NB4 (cell line): ENCODE measurements at regions not wholly inside any gene's neighbourhood (a gene's known extent, or its start where the extent isn't known, plus 50 kb on each side); places are given as distances from the start of the nearest gene placed in this dataset.

Source experiments
- DNase-seq: peaks from one replicate; pipeline ENCODE4 v3.0.0; 2010; ENCODE audit warnings: low read depth
- H3K4me3 ChIP-seq: one replicate; pipeline ENCODE4 v1.5.1; 2011; ENCODE audit warnings: mild to moderate bottlenecking, low read depth, low read length, moderate library complexity
- MYC ChIP-seq: IDR thresholded peaks from 2 replicates; pipeline ENCODE4 v1.6.1; 2011; ENCODE audit warnings: low read depth, low read length
- POLR2A ChIP-seq: IDR thresholded peaks from 2 replicates; pipeline ENCODE4 v1.6.1; 2011; ENCODE audit warnings: mild to moderate bottlenecking; ENCODE audit not compliant: insufficient read length; ENCODE audit errors: extremely low read depth
- TF ChIP-seq, protein P1 (sequence below): IDR thresholded peaks from 2 replicates; pipeline ENCODE4 v1.6.1; 2011; ENCODE audit warnings: low read depth, low read length
- TF ChIP-seq, protein P2 (sequence below): IDR thresholded peaks from one replicate; pipeline ENCODE4 v1.5.1; 2012; ENCODE audit warnings: low read depth, low read length

GRCh38 chr14:76710056-76711010, 50.9 kb upstream of the VASH1 start:
- no peak for TF ChIP-seq MYC
- TF ChIP-seq POLR2A, result no peak
- TF ChIP-seq, protein P1, sequence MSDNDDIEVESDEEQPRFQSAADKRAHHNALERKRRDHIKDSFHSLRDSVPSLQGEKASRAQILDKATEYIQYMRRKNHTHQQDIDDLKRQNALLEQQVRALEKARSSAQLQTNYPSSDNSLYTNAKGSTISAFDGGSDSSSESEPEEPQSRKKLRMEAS, result no peak
- TF ChIP-seq, protein P2, sequence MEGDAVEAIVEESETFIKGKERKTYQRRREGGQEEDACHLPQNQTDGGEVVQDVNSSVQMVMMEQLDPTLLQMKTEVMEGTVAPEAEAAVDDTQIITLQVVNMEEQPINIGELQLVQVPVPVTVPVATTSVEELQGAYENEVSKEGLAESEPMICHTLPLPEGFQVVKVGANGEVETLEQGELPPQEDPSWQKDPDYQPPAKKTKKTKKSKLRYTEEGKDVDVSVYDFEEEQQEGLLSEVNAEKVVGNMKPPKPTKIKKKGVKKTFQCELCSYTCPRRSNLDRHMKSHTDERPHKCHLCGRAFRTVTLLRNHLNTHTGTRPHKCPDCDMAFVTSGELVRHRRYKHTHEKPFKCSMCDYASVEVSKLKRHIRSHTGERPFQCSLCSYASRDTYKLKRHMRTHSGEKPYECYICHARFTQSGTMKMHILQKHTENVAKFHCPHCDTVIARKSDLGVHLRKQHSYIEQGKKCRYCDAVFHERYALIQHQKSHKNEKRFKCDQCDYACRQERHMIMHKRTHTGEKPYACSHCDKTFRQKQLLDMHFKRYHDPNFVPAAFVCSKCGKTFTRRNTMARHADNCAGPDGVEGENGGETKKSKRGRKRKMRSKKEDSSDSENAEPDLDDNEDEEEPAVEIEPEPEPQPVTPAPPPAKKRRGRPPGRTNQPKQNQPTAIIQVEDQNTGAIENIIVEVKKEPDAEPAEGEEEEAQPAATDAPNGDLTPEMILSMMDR, result peak; percentile 65
- DNase-seq, result peak; percentile 60
- no peak overlapping the region for H3K4me3 ChIP-seq
